Skeletal muscle satellite cell (primary cell): ENCODE measurements at regions not wholly inside any gene's neighbourhood (a gene's known extent, or its start where the extent isn't known, plus 50 kb on each side); places are given as distances from the start of the nearest gene placed in this dataset.

ENCODE experiments used
- H3K27me3 ChIP-seq: 2 replicates; pipeline ENCODE4 v1.7.0; 2013; ENCODE audit warnings: low read length; ENCODE audit not compliant: control insufficient read depth, insufficient read depth
- H3K36me3 ChIP-seq: 2 replicates; pipeline ENCODE4 v1.7.0; 2013; ENCODE audit warnings: mild to moderate bottlenecking, control low read depth, low read length; ENCODE audit not compliant: insufficient read depth
- H3K4me1 ChIP-seq: 2 replicates; pipeline ENCODE4 v1.7.0; 2013; ENCODE audit warnings: low read length; ENCODE audit not compliant: control insufficient read depth, insufficient read depth
- H3K4me2 ChIP-seq: 2 replicates; pipeline ENCODE4 v1.7.0; 2013; ENCODE audit warnings: mild to moderate bottlenecking, low read length
- H3K4me3 ChIP-seq: 2 replicates; pipeline ENCODE4 v1.7.0; 2013; ENCODE audit warnings: low read length
- H3K9ac ChIP-seq: 2 replicates; pipeline ENCODE4 v1.7.0; 2013; ENCODE audit warnings: mild to moderate bottlenecking, low read depth, low read length, moderate library complexity
- H3K9me3 ChIP-seq: replicated peaks from 2 replicates; pipeline ENCODE4 v1.7.0; 2013; ENCODE audit warnings: mild to moderate bottlenecking, control low read depth, low read length

GRCh38 chr7:35551321-35552081 is 143.4 kb downstream of the HERPUD2 start:
- H3K9ac ChIP-seq, result no peak overlapping the region
- H3K36me3 ChIP-seq, result no peaks in the 10 kb centered on the region
- H3K27me3 ChIP-seq, result peaks cover 59% of the 10 kb centered on the region
- no peak overlapping the region for H3K4me3 ChIP-seq
- H3K4me1 ChIP-seq, result no peaks in the 10 kb centered on the region
- H3K4me2 ChIP-seq, result no peak overlapping the region
- no peaks in the 10 kb centered on the region for H3K9me3 ChIP-seq

DNA sequence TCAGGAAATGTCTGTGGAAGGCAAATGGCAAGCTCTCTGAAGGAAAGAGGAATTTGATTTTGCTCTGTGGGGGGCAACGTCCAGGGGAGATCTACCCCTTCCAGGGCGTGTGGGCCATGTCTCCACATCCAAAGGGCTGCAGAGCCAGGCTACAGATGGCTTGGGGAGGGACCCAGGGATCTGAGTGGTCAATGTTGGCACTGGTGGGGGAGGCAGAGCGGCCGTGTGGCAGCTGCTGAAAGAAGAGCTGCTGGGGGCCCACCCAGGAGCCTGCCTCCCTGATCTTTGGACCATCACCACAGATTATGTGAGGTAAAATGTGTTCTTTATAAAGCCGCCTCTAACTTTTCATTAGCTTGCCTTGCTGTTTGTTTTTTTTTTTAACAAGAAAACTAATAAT is 144.1 kb downstream of the HERPUD2 start:
- H3K4me2 ChIP-seq, result no peak overlapping the region
- H3K4me3 ChIP-seq, result no peak overlapping the region
- H3K4me1 ChIP-seq, result no peaks in the 10 kb centered on the region
- peaks cover 65% of the 10 kb centered on the region for H3K27me3 ChIP-seq
- no peak overlapping the region for H3K9ac ChIP-seq
- no peaks in the 10 kb centered on the region for H3K36me3 ChIP-seq
- H3K9me3 ChIP-seq, result no peaks in the 10 kb centered on the region

- peaks cover 74% of the 10 kb centered on the region for H3K27me3 ChIP-seq
These were observed 145.2 kb downstream of the HERPUD2 start for GRCh38 chr7:35549781-35550180.

GRCh38 chr7:35548291-35548690 is 146.6 kb downstream of the HERPUD2 start:
- Histone ChIP-seq H3K9me3 (no peaks in the 10 kb centered on the region), H3K4me2 (no peak overlapping the region), H3K4me3 (no peak overlapping the region), H3K36me3 (no peaks in the 10 kb centered on the region), H3K9ac (no peak overlapping the region), H3K27me3 (peaks cover 72% of the 10 kb centered on the region), H3K4me1 (no peaks in the 10 kb centered on the region)

More at GRCh38 chr7:35549781-35550180, 145.2 kb downstream of the HERPUD2 start:
- H3K4me2 ChIP-seq, result no peak overlapping the region
- no peak overlapping the region for H3K4me3 ChIP-seq
- no peaks in the 10 kb centered on the region for H3K4me1 ChIP-seq
- H3K9me3 ChIP-seq, result no peaks in the 10 kb centered on the region
- no peak overlapping the region for H3K9ac ChIP-seq
- H3K36me3 ChIP-seq, result no peaks in the 10 kb centered on the region

GRCh38 chr7:35546691-35547429 is 148.1 kb downstream of the HERPUD2 start:
- no peak overlapping the region for H3K4me2 ChIP-seq
- H3K27me3 ChIP-seq, result peaks cover 68% of the 10 kb centered on the region
- H3K9ac ChIP-seq, result no peak overlapping the region
- no peaks in the 10 kb centered on the region for H3K36me3 ChIP-seq
- H3K4me1 ChIP-seq, result no peaks in the 10 kb centered on the region
- no peaks in the 10 kb centered on the region for H3K9me3 ChIP-seq
- no peak overlapping the region for H3K4me3 ChIP-seq

- Histone ChIP-seq H3K4me1 (no peaks in the 10 kb centered on the region), H3K4me2 (no peak overlapping the region), H3K9ac (no peak overlapping the region), H3K27me3 (peaks cover 63% of the 10 kb centered on the region), H3K4me3 (no peak overlapping the region), H3K36me3 (no peaks in the 10 kb centered on the region), H3K9me3 (no peaks in the 10 kb centered on the region)
These were observed 149.1 kb downstream of the HERPUD2 start for GRCh38 chr7:35545831-35546230.

GRCh38 chr7:35544028-35544742 is 150.8 kb downstream of the HERPUD2 start:
- Histone ChIP-seq H3K27me3 (peaks cover 56% of the 10 kb centered on the region), H3K36me3 (no peaks in the 10 kb centered on the region), H3K4me1 (no peaks in the 10 kb centered on the region)

DNA sequence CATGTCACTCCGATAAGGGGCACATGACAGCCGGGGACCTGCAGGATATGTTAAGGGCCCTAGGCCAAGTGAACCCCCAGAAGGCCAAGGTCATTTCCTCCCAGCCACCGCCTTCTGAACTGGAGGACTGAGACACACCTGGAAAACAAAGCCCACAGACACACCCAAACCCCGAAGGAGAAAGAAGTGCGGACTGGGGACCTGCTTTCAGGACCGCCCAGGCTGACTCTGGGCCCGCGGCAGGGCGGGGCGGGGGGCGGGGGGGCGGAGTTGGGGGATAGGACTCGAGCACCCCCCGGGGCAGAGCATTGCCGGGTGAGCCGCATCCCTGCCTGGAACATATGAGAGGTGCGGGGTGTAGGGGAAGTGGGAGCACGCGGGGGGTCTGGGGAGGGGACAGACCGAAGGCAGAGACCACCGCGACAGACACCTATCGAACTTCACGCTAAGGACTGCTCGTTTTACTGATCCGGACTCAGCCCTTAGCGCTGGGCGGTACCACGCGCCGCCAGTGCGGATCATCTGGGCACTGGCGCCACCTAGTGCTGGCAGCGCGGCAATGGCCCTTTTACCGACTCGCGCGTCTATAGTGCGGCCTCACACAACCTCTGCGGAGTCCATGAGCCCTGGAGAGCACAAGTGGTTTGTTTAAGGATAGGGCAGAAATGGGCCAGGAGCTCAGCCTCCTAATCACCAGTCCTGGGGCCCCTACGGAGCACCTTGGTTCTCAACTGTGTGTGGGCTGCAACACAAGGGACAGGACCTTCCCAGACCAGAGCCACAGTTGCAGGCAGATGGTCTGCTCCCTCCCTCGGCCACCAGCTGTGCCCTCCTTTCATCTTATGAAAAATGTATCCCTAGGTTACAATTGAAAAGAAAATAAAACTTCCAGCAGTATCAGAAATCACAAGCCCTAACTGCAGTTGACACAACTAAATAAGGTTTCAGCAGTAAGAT is 157.6 kb downstream of the HERPUD2 start:
- H3K4me3 ChIP-seq, result peak overlapping the region; percentile 48
- no peak overlapping the region for H3K9ac ChIP-seq
- no peaks in the 10 kb centered on the region for H3K4me1 ChIP-seq
- peak overlapping the region; percentile 80 for H3K4me2 ChIP-seq
- H3K9me3 ChIP-seq, result no peaks in the 10 kb centered on the region
- H3K36me3 ChIP-seq, result no peaks in the 10 kb centered on the region
- peaks cover 30% of the 10 kb centered on the region for H3K27me3 ChIP-seq

More at GRCh38 chr7:35544028-35544742, 150.8 kb downstream of the HERPUD2 start:
- Histone ChIP-seq H3K9ac (no peak overlapping the region), H3K9me3 (no peaks in the 10 kb centered on the region), H3K4me3 (no peak overlapping the region), H3K4me2 (no peak overlapping the region)

DNA sequence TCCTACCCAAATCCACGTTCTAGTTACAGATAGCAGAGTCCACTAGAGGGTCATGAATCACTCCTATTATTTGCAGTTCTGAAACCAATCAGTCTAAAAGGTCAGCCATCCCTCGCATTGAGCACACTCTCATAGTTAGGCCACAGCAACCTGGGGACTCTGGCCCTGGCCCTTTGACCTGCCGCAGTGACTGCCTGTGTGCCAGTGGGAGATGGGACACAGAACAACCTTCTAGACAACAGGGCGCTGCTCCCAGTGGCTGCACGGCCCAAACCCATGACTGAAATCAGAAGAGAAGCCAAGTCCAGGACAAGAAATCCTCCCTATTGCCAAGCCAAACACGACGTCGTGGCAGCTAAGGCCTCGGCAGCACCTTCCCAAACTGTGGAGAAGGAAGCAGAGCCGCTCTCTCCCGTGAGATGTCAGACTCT is 158.5 kb downstream of the HERPUD2 start:
- Histone ChIP-seq H3K4me3 (no peak overlapping the region), H3K27me3 (peaks cover 39% of the 10 kb centered on the region), H3K36me3 (no peaks in the 10 kb centered on the region), H3K9ac (no peak overlapping the region), H3K9me3 (no peaks in the 10 kb centered on the region), H3K4me2 (no peak overlapping the region), H3K4me1 (no peaks in the 10 kb centered on the region)

DNA sequence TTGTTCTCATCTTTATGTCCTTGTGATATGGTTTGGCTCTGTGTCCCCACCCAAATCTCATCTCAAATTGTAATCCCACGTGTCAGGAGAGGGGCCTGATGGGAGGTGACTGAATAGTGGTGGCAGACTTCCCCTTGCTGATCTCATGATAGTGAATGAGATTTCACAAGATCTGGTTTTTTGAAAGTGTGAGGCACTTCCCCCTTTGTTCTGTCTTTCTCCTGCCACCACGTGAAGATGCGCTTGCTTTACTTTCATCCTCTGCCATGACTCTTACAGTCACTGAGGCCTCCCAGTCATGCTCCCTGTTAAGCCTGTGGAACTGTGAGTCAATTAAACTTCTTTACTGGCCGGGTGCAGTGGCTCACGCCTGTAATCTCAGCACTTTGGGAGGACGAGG is 161.0 kb downstream of the HERPUD2 start:
- H3K9ac ChIP-seq, result no peak overlapping the region
- H3K4me3 ChIP-seq, result no peak overlapping the region
- H3K36me3 ChIP-seq, result no peaks in the 10 kb centered on the region
- H3K27me3 ChIP-seq, result peaks cover 41% of the 10 kb centered on the region
- H3K4me1 ChIP-seq, result no peaks in the 10 kb centered on the region
- no peak overlapping the region for H3K4me2 ChIP-seq
- H3K9me3 ChIP-seq, result no peaks in the 10 kb centered on the region
